SK-N-SH (cell line): ENCODE measurements at regions not wholly inside any gene's neighbourhood (a gene's known extent, or its start where the extent isn't known, plus 50 kb on each side); places are given as distances from the start of the nearest gene placed in this dataset.
A peak's percentile ranks its signal among the peaks of the same experiment; 100 is the strongest.

Source experiments
- CTCF ChIA-PET: fragments of 300-600, 350-600 bp; formaldehyde crosslinking; extraction: SDS; loops from one replicate; lab custom pipeline; 2021; lab: Yijun Ruan, JAX
- POLR2A ChIA-PET: fragments of 350-600 bp; sonication (Branson Sonifier 250); formaldehyde crosslinking; extraction: SDS; loops from one replicate; lab custom pipeline; 2020; ENCODE audit warnings: antibody characterized with exemption, inconsistent platforms; lab: Yijun Ruan, JAX
- DNase-seq: peaks from one replicate; pipeline ENCODE4 v3.0.0; 2012
- H2AFZ ChIP-seq: fragments of 200-600 bp; sonication (generic); 2 replicates; pipeline ENCODE4 v1.8.1; 2016; ENCODE audit warnings: antibody characterized with exemption, mild to moderate bottlenecking, low read depth
- H3F3A ChIP-seq: fragments of 200-600 bp; sonication (generic); replicated peaks from 2 replicates; pipeline ENCODE3; 2016; ENCODE audit warnings: antibody characterized with exemption, mild to moderate bottlenecking; ENCODE audit not compliant: insufficient read depth
- H3K27ac ChIP-seq, 2 experiments: fragments of 200-500 bp in 1 of 2; fragments of 200-600 bp in 1 of 2; sonication (Bioruptor generic) in 1 of 2; sonication (generic), shearing (Covaris generic) in 1 of 2; 2 replicates each; pipeline versions ENCODE4 v1.5.1 to v1.6.1; 2014 to 2016; ENCODE audit warnings: low read depth in 2 of 2, inconsistent platforms in 1 of 2, low read length in 1 of 2, mild to moderate bottlenecking in 1 of 2, mixed read lengths in 1 of 2
- H3K27me3 ChIP-seq: fragments of 200-600 bp; sonication (generic), shearing (Covaris generic); 2 replicates; pipeline ENCODE4 v1.6.1; 2016; ENCODE audit warnings: mixed run types; ENCODE audit not compliant: insufficient read depth
- H3K36me3 ChIP-seq, 2 experiments: fragments of 200-500 bp in 1 of 2; fragments of 200-600 bp in 1 of 2; sonication (Bioruptor generic) in 1 of 2; sonication (generic) in 1 of 2; replicated peaks in 1 of 2; 2 replicates each; pipeline versions ENCODE3 to v1.5.1; 2014 to 2016; ENCODE audit warnings: low read length in 1 of 2, mild to moderate bottlenecking in 1 of 2; ENCODE audit not compliant: insufficient read depth in 2 of 2, control insufficient read depth in 1 of 2
- H3K4me1 ChIP-seq, 2 experiments: fragments of 200-500 bp in 1 of 2; fragments of 200-600 bp in 1 of 2; sonication (Bioruptor generic) in 1 of 2; sonication (generic), shearing (Covaris generic) in 1 of 2; 2 replicates each; pipeline versions ENCODE4 v1.5.1 to v1.6.1; 2014 to 2016; ENCODE audit warnings: low read depth in 1 of 2, low read length in 1 of 2, mixed run types in 1 of 2; ENCODE audit not compliant: insufficient read depth in 2 of 2, control insufficient read depth in 1 of 2
- H3K4me2 ChIP-seq: fragments of 200-600 bp; sonication (generic), shearing (Covaris generic); 2 replicates; pipeline ENCODE4 v1.6.1; 2017; ENCODE audit warnings: mixed run types
- H3K4me3 ChIP-seq, 2 experiments: fragments of 200-500 bp in 1 of 2; fragments of 200-600 bp in 1 of 2; sonication (Bioruptor generic) in 1 of 2; sonication (generic), shearing (Covaris generic) in 1 of 2; 2 replicates each; pipeline versions ENCODE4 v1.5.1 to v1.8.1; 2014 to 2016; ENCODE audit warnings: low read depth in 2 of 2, inconsistent platforms in 1 of 2, low read length in 1 of 2, mild to moderate bottlenecking in 1 of 2, mixed read lengths in 1 of 2, moderate library complexity in 1 of 2
- H3K79me2 ChIP-seq: fragments of 200-600 bp; sonication (generic); 2 replicates; pipeline ENCODE4 v1.8.1; 2017; ENCODE audit warnings: mild to moderate bottlenecking; ENCODE audit not compliant: insufficient read depth
- H3K9ac ChIP-seq: fragments of 200-600 bp; sonication (generic); 2 replicates; pipeline ENCODE4 v1.6.1; 2017; ENCODE audit warnings: mixed run types
- H3K9me2 ChIP-seq: fragments of 200-600 bp; sonication (generic); 2 replicates; pipeline ENCODE4 v1.6.1; 2017; ENCODE audit warnings: mixed run types
- H3K9me3 ChIP-seq: fragments of 200-600 bp; sonication (generic); 2 replicates; pipeline ENCODE4 v1.6.1; 2017; ENCODE audit warnings: mixed run types, mild to moderate bottlenecking, moderate library complexity
- H4K20me1 ChIP-seq: fragments of 200-600 bp; sonication (generic); 2 replicates; pipeline ENCODE4 v1.6.1; 2017; ENCODE audit warnings: mild to moderate bottlenecking, mixed run types; ENCODE audit not compliant: insufficient read depth
- EP300 ChIP-seq, 2 experiments: IDR thresholded peaks; 2 replicates each; pipeline versions ENCODE4 v1.4.0 to v1.6.1; 2012; ENCODE audit warnings: borderline replicate concordance in 1 of 2, low read depth in 1 of 2, low read length in 1 of 2
- EZH2phosphoT487 ChIP-seq: fragments of 200-600 bp; sonication (generic); IDR thresholded peaks from 2 replicates; pipeline ENCODE4 v1.6.1; 2017; ENCODE audit warnings: low read depth, mixed run types, mild to moderate bottlenecking, antibody characterized with exemption, moderate library complexity, borderline replicate concordance
- FOXM1 ChIP-seq: IDR thresholded peaks from 2 replicates; pipeline ENCODE4 v1.4.0; 2012; ENCODE audit warnings: low read depth, mild to moderate bottlenecking
- GABPA ChIP-seq: IDR thresholded peaks from 2 replicates; pipeline ENCODE4 v1.4.0; 2012; ENCODE audit warnings: low read depth, mild to moderate bottlenecking
- GATA2 ChIP-seq: sonication (generic); formaldehyde crosslinking; IDR thresholded peaks from 2 replicates; pipeline ENCODE4 v1.5.0; 2020; ENCODE audit warnings: mild to moderate bottlenecking, missing genetic modification reagents
- MEF2A ChIP-seq: IDR thresholded peaks from 2 replicates; pipeline ENCODE4 v1.4.0; 2012; ENCODE audit warnings: low read depth, borderline replicate concordance
- POLR2AphosphoS5 ChIP-seq: IDR thresholded peaks from 2 replicates; pipeline ENCODE4 v1.6.1; 2012; ENCODE audit warnings: low read depth, low read length
- RAD21 ChIP-seq: IDR thresholded peaks from 2 replicates; pipeline ENCODE4 v1.6.1; 2012; ENCODE audit warnings: mild to moderate bottlenecking, low read length
- RFX5 ChIP-seq: IDR thresholded peaks from 2 replicates; pipeline ENCODE4 v1.6.1; 2012; ENCODE audit warnings: mild to moderate bottlenecking, improper control_type of control experiment, low read length
- RXRA ChIP-seq: IDR thresholded peaks from 2 replicates; pipeline ENCODE4 v1.4.0; 2012; ENCODE audit warnings: low read depth, mild to moderate bottlenecking, borderline replicate concordance
- TCF12 ChIP-seq: IDR thresholded peaks from 2 replicates; pipeline ENCODE4 v1.4.0; 2012
- TEAD4 ChIP-seq: IDR thresholded peaks from 2 replicates; pipeline ENCODE4 v1.4.0; 2012; ENCODE audit warnings: mild to moderate bottlenecking, borderline replicate concordance; ENCODE audit not compliant: insufficient read depth
- WGBS: methylation state at CpG from one replicate; pipeline ENCODE4 v1.1.6; 2017; ENCODE audit warnings: low lambda C conversion rate; 5-methylcytosine and 5-hydroxymethylcytosine counted together
- TF ChIP-seq, protein P1 (sequence below): IDR thresholded peaks from 2 replicates; pipeline ENCODE4 v1.6.1; 2012; ENCODE audit warnings: mild to moderate bottlenecking, low read depth, low read length, moderate library complexity
- TF ChIP-seq, protein P2 (sequence below): fragments of 150-350 bp; IDR thresholded peaks from 2 replicates; pipeline ENCODE4 v1.6.1; 2017; ENCODE audit warnings: antibody characterized with exemption, low read length, low read depth, borderline replicate concordance
- TF ChIP-seq, protein P3 (sequence below): fragments of 150-350 bp; IDR thresholded peaks from 2 replicates; pipeline ENCODE4 v1.6.1; 2016; ENCODE audit warnings: mild to moderate bottlenecking, low read depth, low read length
- TF ChIP-seq, protein P4 (sequence below): IDR thresholded peaks from 2 replicates; pipeline ENCODE4; 2012
- TF ChIP-seq, protein P5 (sequence below): fragments of 200-600 bp; sonication (generic); IDR thresholded peaks from 2 replicates; pipeline ENCODE4 v1.6.1; 2017; ENCODE audit warnings: antibody characterized with exemption, mild to moderate bottlenecking, moderate library complexity
- TF ChIP-seq, protein P6 (sequence below): IDR thresholded peaks from 2 replicates; pipeline ENCODE4 v1.4.0; 2012; ENCODE audit warnings: low read depth, borderline replicate concordance

DNA sequence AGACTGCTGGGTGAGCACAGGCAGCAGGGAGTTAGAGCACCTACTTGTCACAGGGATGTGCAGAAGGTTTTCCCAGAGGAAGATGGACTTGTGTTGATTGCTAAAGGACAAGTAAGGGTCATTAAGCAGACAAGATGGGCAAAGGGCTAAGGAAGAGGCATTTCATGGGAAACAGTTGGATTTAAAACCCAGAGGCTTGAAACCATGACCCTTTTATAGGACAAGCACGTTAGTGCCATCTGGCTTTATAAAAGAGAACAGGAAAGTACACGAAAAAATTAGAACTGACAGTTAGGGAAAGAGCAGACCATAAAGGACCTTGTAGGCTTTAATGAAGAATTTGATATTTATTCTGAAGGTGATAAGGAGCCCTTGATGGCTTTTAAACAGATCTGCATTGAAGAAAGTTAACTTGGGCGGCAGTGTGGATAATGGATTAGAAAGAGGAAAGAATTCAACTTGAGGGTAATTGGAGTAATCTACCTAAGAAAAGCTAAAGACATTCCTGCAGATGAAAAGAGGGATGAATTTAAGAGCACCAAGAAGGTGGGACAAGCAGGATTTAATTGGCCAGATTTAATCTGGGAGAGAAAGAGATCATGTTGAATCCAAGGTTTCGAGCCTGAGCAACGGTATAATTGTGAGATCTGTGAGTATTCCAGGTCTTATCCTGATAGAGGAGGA is 68.6 kb downstream of the ZC3H11B start (continued):
- TF ChIP-seq, protein P1, sequence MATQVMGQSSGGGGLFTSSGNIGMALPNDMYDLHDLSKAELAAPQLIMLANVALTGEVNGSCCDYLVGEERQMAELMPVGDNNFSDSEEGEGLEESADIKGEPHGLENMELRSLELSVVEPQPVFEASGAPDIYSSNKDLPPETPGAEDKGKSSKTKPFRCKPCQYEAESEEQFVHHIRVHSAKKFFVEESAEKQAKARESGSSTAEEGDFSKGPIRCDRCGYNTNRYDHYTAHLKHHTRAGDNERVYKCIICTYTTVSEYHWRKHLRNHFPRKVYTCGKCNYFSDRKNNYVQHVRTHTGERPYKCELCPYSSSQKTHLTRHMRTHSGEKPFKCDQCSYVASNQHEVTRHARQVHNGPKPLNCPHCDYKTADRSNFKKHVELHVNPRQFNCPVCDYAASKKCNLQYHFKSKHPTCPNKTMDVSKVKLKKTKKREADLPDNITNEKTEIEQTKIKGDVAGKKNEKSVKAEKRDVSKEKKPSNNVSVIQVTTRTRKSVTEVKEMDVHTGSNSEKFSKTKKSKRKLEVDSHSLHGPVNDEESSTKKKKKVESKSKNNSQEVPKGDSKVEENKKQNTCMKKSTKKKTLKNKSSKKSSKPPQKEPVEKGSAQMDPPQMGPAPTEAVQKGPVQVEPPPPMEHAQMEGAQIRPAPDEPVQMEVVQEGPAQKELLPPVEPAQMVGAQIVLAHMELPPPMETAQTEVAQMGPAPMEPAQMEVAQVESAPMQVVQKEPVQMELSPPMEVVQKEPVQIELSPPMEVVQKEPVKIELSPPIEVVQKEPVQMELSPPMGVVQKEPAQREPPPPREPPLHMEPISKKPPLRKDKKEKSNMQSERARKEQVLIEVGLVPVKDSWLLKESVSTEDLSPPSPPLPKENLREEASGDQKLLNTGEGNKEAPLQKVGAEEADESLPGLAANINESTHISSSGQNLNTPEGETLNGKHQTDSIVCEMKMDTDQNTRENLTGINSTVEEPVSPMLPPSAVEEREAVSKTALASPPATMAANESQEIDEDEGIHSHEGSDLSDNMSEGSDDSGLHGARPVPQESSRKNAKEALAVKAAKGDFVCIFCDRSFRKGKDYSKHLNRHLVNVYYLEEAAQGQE: no peak
- TF ChIP-seq, protein P2, sequence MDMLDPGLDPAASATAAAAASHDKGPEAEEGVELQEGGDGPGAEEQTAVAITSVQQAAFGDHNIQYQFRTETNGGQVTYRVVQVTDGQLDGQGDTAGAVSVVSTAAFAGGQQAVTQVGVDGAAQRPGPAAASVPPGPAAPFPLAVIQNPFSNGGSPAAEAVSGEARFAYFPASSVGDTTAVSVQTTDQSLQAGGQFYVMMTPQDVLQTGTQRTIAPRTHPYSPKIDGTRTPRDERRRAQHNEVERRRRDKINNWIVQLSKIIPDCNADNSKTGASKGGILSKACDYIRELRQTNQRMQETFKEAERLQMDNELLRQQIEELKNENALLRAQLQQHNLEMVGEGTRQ: no peak
- no peak for TF ChIP-seq GABPA
- no peak for TF ChIP-seq EZH2phosphoT487
- peak; percentile 45; the same call in 1 of the 2 replicates for TF ChIP-seq TCF12
- TF ChIP-seq RXRA: no peak
- no peak for TF ChIP-seq RFX5
- peak; percentile 52 for TF ChIP-seq RAD21
- TF ChIP-seq, protein P3, sequence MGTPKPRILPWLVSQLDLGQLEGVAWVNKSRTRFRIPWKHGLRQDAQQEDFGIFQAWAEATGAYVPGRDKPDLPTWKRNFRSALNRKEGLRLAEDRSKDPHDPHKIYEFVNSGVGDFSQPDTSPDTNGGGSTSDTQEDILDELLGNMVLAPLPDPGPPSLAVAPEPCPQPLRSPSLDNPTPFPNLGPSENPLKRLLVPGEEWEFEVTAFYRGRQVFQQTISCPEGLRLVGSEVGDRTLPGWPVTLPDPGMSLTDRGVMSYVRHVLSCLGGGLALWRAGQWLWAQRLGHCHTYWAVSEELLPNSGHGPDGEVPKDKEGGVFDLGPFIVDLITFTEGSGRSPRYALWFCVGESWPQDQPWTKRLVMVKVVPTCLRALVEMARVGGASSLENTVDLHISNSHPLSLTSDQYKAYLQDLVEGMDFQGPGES: no peak
- no peak for TF ChIP-seq MEF2A
- TF ChIP-seq, protein P4, sequence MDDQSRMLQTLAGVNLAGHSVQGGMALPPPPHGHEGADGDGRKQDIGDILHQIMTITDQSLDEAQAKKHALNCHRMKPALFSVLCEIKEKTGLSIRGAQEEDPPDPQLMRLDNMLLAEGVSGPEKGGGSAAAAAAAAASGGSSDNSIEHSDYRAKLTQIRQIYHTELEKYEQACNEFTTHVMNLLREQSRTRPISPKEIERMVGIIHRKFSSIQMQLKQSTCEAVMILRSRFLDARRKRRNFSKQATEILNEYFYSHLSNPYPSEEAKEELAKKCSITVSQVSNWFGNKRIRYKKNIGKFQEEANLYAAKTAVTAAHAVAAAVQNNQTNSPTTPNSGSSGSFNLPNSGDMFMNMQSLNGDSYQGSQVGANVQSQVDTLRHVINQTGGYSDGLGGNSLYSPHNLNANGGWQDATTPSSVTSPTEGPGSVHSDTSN: peak; percentile 58

DNA sequence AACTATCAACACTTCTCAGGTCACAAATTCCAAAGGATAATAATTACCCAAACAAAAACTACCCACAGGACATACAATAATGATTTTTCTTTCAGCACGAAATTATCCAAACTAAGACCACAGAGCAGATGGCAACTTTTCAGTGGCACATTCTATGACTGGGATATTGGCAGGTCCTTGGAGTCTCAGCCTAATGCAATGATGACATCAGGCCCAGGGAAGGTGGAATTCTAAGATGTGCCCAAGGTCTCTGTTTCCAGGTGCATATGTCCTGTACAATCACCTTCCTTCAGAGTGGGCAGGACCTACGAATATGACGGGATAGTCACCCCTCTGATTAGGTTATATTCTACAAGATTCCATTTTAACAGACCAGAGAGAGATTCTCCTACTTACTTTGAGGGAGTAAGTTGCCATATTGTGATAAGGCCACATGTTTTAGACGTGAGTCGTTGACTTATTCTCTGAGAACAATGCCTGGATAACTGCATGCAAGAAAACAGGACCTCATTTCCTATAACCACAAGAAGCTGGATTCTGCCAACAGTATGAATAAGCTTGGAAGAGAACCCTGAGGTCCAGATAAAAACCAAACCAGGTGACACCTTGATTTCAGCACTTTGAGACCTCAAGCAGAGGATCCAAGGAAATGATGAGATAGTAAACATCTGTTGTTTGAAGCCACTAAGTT is 69.9 kb downstream of the ZC3H11B start:
- Histone ChIP-seq H3K36me3 (no peaks in the 10 kb centered on the region), H2AFZ (no peak overlapping the region), H3K79me2 (no peaks in the 10 kb centered on the region), H3F3A (no peaks in the 10 kb centered on the region), H3K9ac (no peak overlapping the region), H3K4me2 (no peak overlapping the region), H3K4me1 (peaks cover 3 to 6% of the 10 kb centered on the region in 2 experiments; a peak in 2 of 4 replicates), H3K27ac (peak overlapping the region in 1 of 2 experiments; percentile 60; a peak in 2 of 4 replicates), H3K4me3 (no peak overlapping the region), H3K9me3 (no peaks in the 10 kb centered on the region), H3K9me2 (no peaks in the 10 kb centered on the region), H4K20me1 (no peaks in the 10 kb centered on the region), H3K27me3 (no peaks in the 10 kb centered on the region)
- WGBS: 75% methylated on average over 5 of the region's 5 CpGs
- no peak for DNase-seq
- CTCF ChIA-PET: interaction anchor here (1.4 to 1.9 kb wide), 3 partner anchors 10 to 1244 kb away, joined by 3 to 6 read pairs (median 4); no protein-coding TSS in a partner anchor
- POLR2A ChIA-PET: no interaction called here
- TF ChIP-seq, protein P5, sequence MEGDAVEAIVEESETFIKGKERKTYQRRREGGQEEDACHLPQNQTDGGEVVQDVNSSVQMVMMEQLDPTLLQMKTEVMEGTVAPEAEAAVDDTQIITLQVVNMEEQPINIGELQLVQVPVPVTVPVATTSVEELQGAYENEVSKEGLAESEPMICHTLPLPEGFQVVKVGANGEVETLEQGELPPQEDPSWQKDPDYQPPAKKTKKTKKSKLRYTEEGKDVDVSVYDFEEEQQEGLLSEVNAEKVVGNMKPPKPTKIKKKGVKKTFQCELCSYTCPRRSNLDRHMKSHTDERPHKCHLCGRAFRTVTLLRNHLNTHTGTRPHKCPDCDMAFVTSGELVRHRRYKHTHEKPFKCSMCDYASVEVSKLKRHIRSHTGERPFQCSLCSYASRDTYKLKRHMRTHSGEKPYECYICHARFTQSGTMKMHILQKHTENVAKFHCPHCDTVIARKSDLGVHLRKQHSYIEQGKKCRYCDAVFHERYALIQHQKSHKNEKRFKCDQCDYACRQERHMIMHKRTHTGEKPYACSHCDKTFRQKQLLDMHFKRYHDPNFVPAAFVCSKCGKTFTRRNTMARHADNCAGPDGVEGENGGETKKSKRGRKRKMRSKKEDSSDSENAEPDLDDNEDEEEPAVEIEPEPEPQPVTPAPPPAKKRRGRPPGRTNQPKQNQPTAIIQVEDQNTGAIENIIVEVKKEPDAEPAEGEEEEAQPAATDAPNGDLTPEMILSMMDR: no peak
- peak; percentile 88 for TF ChIP-seq FOXM1
- no peak for TF ChIP-seq GATA2
- TF ChIP-seq, protein P4: peak; percentile 84
- peak in 1 of 2 experiments; percentile 92; a peak in 2 of 4 replicates for TF ChIP-seq EP300 (IDR thresholded peaks at IDR 0.05; ENCODE audit: borderline replicate concordance in 1 of 2, low read depth in 1 of 2, low read length in 1 of 2)
- TF ChIP-seq, protein P6, sequence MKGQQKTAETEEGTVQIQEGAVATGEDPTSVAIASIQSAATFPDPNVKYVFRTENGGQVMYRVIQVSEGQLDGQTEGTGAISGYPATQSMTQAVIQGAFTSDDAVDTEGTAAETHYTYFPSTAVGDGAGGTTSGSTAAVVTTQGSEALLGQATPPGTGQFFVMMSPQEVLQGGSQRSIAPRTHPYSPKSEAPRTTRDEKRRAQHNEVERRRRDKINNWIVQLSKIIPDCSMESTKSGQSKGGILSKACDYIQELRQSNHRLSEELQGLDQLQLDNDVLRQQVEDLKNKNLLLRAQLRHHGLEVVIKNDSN: 0 out of 2 replicates have a peak, but pooled peaks have one; percentile 15
- TF ChIP-seq POLR2AphosphoS5: peak; percentile 46; the same call in 1 of the 2 replicates
- TF ChIP-seq TCF12: peak; percentile 94
- peak; percentile 79 for TF ChIP-seq TEAD4
